Adrenal gland (tissue), 9 donors: ENCODE measurements at regions not wholly inside any gene's neighbourhood (a gene's known extent, or its start where the extent isn't known, plus 50 kb on each side); places are given as distances from the start of the nearest gene placed in this dataset.

Experiments
- DNase-seq, 7 donors: peaks; one replicate each; pipeline ENCODE4 v3.0.0-alpha.2; 2019 to 2020
- H3K27ac ChIP-seq, 5 donors: fragments of 200-600 bp; sonication (generic) in 4 of 5; 1 replicate in 3 of 5; 2 replicates in 2 of 5; pipeline versions ENCODE4 v1.5.1 to v1.8.0; 2016 to 2020; ENCODE audit warnings: mild to moderate bottlenecking in 1 of 5
- H3K27me3 ChIP-seq: fragments of 200-600 bp; 2 replicates; pipeline ENCODE4 v1.8.0; 2021
- H3K36me3 ChIP-seq, 2 donors: fragments of 200-600 bp; replicated peaks in 1 of 2; 1 replicate in 1 of 2; 2 replicates in 1 of 2; pipeline versions ENCODE4 v1.5.1 to v1.8.0; 2018 to 2022
- H3K4me1 ChIP-seq, 2 donors: fragments of 200-600 bp; replicated peaks in 1 of 2; 1 replicate in 1 of 2; 2 replicates in 1 of 2; pipeline versions ENCODE4 v1.5.1 to v1.8.0; 2018 to 2021
- H3K4me3 ChIP-seq, 4 donors: fragments of 200-600 bp; sonication (generic) in 3 of 4; one replicate each; pipeline ENCODE4 v1.5.1; 2016 to 2018
- H3K9me3 ChIP-seq, 3 donors: fragments of 200-600 bp; sonication (generic) in 1 of 3; replicated peaks in 1 of 3; 1 replicate in 2 of 3; 2 replicates in 1 of 3; pipeline versions ENCODE4 v1.5.1 to v1.8.0; 2016 to 2021
- POLR2A ChIP-seq, 2 donors: fragments of 450-650 bp; IDR thresholded peaks; one replicate each; pipeline ENCODE4 v1.6.1; 2017; ENCODE audit warnings: antibody characterized with exemption in 2 of 2, mild to moderate bottlenecking in 2 of 2, moderate library complexity in 1 of 2
- WGBS, 4 donors: extraction: QIAGEN DNeasy Blood & Tissue Kit in 2 of 4; methylation state at CpG; one replicate each; pipeline versions ENCODE4 v1.1.5 to v1.1.7; 2013 to 2017; 5-methylcytosine and 5-hydroxymethylcytosine counted together
- intact Hi-C, 2 donors: fragments of 100-400 bp; cut with DNase I; formaldehyde crosslinking; loops; one replicate each; pipeline versions ENCODE4 v1.14.1 to v1.15.0; 2022 to 2023
- TF ChIP-seq, protein P1 (sequence below), 6 experiments: fragments of 450-650 bp in 4 of 6; fragments of 200-600 bp in 2 of 6; sonication (generic) in 1 of 6; IDR thresholded peaks; 1 replicate in 5 of 6; 2 replicates in 1 of 6; pipeline versions ENCODE4 v1.5.1 to v1.8.0; 2016 to 2021; ENCODE audit warnings: antibody characterized with exemption in 6 of 6, mild to moderate bottlenecking in 2 of 6, moderate library complexity in 1 of 6
- donor health status: healthy with polysubstance abuse.
- donor health status: Bipolar disorder and iron deficiency.
- donor health status: DM: yes; HTN: yes; CAD: no.
- donor health status: DM: no; HTN: no; CAD: no.
- donor health status: DM: no; HTN: no; CAD: no.

DNA sequence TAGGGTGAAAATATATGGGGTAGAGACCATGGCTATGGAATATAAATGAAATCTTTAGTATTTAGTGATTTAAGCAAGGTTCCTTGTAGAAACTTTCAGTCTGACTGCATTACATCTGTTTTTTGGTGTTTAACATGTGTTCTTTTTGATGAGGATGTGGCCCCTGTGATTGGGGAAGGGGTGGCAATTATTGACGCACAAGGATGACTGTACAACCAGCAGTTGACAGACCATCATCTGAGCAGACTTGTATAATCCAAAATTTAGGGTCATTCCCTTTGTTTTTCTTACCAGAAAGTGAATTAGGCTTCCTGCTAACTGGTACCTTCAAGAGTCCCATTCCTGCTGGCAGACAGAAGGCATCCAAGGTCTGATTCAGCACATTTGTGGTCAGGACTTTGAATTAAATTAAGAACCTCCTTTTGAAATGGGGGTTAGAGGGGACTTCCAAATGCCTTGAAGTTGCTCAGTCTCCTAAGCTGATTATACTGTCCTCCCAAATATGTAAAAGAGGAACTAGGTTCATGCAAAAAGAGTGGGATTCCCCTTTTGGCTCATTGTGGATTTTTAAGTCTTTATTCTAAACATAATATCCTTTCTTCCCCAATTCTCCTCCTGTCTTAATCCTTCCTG is 112.4 kb upstream of the CXCL13 start:
- H3K27ac ChIP-seq = no peak overlapping the region
- H3K36me3 ChIP-seq = no peaks in the 10 kb centered on the region
- H3K9me3 ChIP-seq = no peaks in the 10 kb centered on the region
- intact Hi-C loops = no loop called here
- no peaks in the 10 kb centered on the region for H3K27me3 ChIP-seq
- no peaks in the 10 kb centered on the region for H3K4me1 ChIP-seq
- no peak overlapping the region for H3K4me3 ChIP-seq
- no peak for DNase-seq
- WGBS, 4 donors = 57 to 90% (median 83%) methylated on average over 1 of the region's 1 CpG
- TF ChIP-seq, protein P1, sequence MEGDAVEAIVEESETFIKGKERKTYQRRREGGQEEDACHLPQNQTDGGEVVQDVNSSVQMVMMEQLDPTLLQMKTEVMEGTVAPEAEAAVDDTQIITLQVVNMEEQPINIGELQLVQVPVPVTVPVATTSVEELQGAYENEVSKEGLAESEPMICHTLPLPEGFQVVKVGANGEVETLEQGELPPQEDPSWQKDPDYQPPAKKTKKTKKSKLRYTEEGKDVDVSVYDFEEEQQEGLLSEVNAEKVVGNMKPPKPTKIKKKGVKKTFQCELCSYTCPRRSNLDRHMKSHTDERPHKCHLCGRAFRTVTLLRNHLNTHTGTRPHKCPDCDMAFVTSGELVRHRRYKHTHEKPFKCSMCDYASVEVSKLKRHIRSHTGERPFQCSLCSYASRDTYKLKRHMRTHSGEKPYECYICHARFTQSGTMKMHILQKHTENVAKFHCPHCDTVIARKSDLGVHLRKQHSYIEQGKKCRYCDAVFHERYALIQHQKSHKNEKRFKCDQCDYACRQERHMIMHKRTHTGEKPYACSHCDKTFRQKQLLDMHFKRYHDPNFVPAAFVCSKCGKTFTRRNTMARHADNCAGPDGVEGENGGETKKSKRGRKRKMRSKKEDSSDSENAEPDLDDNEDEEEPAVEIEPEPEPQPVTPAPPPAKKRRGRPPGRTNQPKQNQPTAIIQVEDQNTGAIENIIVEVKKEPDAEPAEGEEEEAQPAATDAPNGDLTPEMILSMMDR (IDR thresholded peaks at IDR 0.05) = no peak
- TF ChIP-seq POLR2A (IDR thresholded peaks at IDR 0.05) = no peak

DNA sequence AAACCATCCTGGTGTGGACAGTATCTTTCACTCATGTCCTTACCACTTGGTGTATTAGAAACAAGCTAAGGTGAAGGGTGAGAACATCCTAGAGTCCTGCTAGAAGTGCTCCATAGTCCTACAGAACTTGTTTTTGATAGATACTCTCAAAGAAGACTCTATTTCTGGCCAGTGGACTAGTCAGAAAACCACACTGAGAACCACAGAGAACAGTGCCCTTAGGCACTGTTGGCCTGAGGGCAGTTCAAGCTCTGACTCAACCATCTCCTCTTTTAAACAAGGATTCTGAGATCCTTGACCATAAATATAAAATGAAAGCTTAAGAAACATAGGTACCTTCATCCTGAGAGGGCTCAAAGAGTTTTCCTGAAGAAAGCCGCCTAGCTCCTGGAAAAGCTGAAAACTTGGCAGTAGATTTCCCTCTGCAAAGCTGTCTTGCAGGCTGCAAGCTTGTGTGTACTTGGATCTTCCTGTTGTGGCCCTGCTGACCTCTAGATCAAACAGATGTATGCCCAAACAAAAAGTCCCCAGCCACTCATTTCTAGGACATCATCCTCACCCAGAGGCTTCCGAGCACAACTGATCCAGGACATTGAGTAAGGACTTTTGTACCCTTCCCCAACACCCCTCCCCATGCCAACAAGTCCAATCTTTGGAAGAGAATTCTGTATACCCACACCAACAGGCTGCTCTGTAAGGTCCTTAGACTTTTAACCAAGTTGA is 111.6 kb upstream of the CXCL13 start:
- DNase-seq = no peak
- H3K27ac ChIP-seq = no peak overlapping the region
- no peak for TF ChIP-seq POLR2A (IDR thresholded peaks at IDR 0.05)
- TF ChIP-seq, protein P1 (IDR thresholded peaks at IDR 0.05) = no peak
- no peaks in the 10 kb centered on the region for H3K9me3 ChIP-seq
- no peaks in the 10 kb centered on the region for H3K27me3 ChIP-seq
- H3K4me1 ChIP-seq = no peaks in the 10 kb centered on the region
- no peaks in the 10 kb centered on the region for H3K36me3 ChIP-seq
- intact Hi-C loops = no loop called here
- 78 to 93% (median 91%) methylated on average over 2 of the region's 2 CpGs for WGBS, 4 donors
- H3K4me3 ChIP-seq = no peak overlapping the region

DNA sequence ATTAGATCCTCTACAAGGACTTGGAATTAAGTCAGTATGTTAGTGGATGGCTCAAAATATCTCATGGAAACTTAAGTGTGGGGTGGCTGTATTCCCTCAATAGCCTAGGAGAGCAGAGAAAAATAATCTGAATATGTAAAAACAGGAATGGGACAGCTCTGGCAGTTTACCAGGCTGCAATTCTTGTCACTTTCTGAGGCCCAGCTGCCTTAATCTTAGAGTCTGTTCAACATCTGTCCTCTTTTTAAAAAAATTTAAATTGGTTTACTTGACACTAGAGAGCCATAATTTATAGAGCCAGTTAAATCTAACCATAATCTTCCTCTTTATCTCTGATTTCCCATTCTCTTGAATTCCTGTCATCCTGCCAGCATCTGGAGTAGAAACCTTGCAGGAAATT is 109.2 kb upstream of the CXCL13 start:
- TF ChIP-seq, protein P1 (IDR thresholded peaks at IDR 0.05) = no peak
- Histone ChIP-seq H3K36me3 (no peaks in the 10 kb centered on the region), H3K27me3 (no peaks in the 10 kb centered on the region), H3K4me1 (no peaks in the 10 kb centered on the region), H3K9me3 (no peaks in the 10 kb centered on the region), H3K27ac (no peak overlapping the region), H3K4me3 (no peak overlapping the region)
- intact Hi-C loops = no loop called here
- DNase-seq = no peak

DNA sequence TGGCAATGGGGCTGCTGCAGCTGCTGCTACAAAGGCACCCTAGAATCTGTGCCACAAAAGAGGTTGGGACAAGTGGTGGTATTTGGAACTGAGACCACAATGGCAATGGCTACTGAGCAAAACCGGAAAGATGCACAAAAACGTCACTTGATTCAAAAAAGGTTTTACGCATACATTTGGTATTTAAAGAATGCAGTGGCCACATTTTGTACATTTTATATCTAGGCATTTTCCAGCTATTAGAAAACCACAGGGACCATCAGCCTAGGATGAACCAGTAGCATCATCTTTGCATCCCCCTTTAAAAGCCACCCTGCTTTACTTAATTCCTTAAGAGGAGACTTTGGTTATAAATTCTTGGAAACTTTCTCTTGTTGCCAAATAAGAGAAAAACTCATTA is 104.8 kb upstream of the CXCL13 start:
- Histone ChIP-seq H3K27me3 (no peaks in the 10 kb centered on the region), H3K4me1 (no peaks in the 10 kb centered on the region), H3K27ac (no peak overlapping the region), H3K4me3 (no peak overlapping the region), H3K36me3 (no peaks in the 10 kb centered on the region), H3K9me3 (no peaks in the 10 kb centered on the region)
- WGBS, 4 donors = 66 to 79% (median 72%) methylated on average over 3 of the region's 3 CpGs
- intact Hi-C loops = no loop called here
- no peak for DNase-seq
- TF ChIP-seq POLR2A (IDR thresholded peaks at IDR 0.05) = no peak
- TF ChIP-seq, protein P1 (IDR thresholded peaks at IDR 0.05) = no peak
